ENCODE measurements at regions not wholly inside any gene's neighbourhood (a gene's known extent, or its start where the extent isn't known, plus 50 kb on each side); places are given as distances from the start of the nearest gene placed in this dataset.

DNA sequence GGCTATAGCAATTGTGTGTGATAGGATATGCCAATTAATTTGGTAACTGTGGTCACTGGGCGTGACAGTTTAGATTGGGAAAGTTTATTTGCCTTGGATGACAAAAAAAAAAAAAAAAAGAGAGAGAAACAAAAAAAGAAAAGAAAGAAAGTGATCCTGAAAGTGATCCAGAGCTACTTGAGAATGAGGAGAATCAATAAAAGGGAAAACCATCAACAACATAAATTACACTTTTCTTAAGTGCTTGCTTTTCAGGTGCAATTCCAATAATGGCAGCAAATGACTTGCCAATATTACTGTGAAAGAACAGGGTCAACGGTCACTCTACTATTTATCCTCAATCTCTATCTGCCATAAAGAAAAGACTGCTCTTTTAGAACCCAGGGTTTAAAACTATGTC, 191.8 kb upstream of the SEMA3C start:
- TF ChIP-seq, protein P1, sequence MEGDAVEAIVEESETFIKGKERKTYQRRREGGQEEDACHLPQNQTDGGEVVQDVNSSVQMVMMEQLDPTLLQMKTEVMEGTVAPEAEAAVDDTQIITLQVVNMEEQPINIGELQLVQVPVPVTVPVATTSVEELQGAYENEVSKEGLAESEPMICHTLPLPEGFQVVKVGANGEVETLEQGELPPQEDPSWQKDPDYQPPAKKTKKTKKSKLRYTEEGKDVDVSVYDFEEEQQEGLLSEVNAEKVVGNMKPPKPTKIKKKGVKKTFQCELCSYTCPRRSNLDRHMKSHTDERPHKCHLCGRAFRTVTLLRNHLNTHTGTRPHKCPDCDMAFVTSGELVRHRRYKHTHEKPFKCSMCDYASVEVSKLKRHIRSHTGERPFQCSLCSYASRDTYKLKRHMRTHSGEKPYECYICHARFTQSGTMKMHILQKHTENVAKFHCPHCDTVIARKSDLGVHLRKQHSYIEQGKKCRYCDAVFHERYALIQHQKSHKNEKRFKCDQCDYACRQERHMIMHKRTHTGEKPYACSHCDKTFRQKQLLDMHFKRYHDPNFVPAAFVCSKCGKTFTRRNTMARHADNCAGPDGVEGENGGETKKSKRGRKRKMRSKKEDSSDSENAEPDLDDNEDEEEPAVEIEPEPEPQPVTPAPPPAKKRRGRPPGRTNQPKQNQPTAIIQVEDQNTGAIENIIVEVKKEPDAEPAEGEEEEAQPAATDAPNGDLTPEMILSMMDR (IDR thresholded peaks at IDR 0.05; ENCODE audit: low read depth, low read length, missing input control) = no peak
- TF ChIP-seq EGR1 (IDR thresholded peaks at IDR 0.05; ENCODE audit: low read depth in 2 of 2) = no peak
